ENCODE measurements at regions not wholly inside any gene's neighbourhood (a gene's known extent, or its start where the extent isn't known, plus 50 kb on each side); places are given as distances from the start of the nearest gene placed in this dataset.
A peak's percentile ranks its signal among the peaks of the same experiment; 100 is the strongest.

GRCh38 chr6:4647414-4648365 lies 128.5 kb upstream of the CDYL start:
- no peaks in the 10 kb centered on the region for H3K27me3 ChIP-seq
- H3K27ac ChIP-seq, result peak overlapping the region; percentile 20 to 63
- peak in 1 of 2 donors; percentile 22 for TF ChIP-seq CTCF (IDR thresholded peaks at IDR 0.05)
- H3K36me3 ChIP-seq, result no peaks in the 10 kb centered on the region
- peak overlapping the region in 1 of 2 donors; percentile 40 for H3K4me3 ChIP-seq
- peak; percentile 75 for DNase-seq (ENCODE audit: low spot score)
- H3K9me3 ChIP-seq, result peaks cover 0 to 9% of the 10 kb centered on the region in 2 donors
- peaks cover 0 to 5% of the 10 kb centered on the region in 2 donors for H3K4me1 ChIP-seq

- DNase-seq (ENCODE audit: low spot score), result no peak
- Histone ChIP-seq H3K4me3 (no peak overlapping the region), H3K27ac (no peak overlapping the region), H3K9me3 (no peaks in the 10 kb centered on the region), H3K36me3 (no peaks in the 10 kb centered on the region), H3K27me3 (no peaks in the 10 kb centered on the region), H3K4me1 (peaks cover 0 to 5% of the 10 kb centered on the region in 2 donors)
- no peak for TF ChIP-seq CTCF (IDR thresholded peaks at IDR 0.05)
These were observed 130.4 kb upstream of the CDYL start for GRCh38 chr6:4645713-4646360.

- H3K9me3 ChIP-seq, result no peaks in the 10 kb centered on the region
- no peak for DNase-seq (ENCODE audit: low spot score)
- H3K4me3 ChIP-seq, result no peak overlapping the region
- H3K4me1 ChIP-seq, result peaks cover 0 to 5% of the 10 kb centered on the region in 2 donors
- no peaks in the 10 kb centered on the region for H3K27me3 ChIP-seq
- H3K36me3 ChIP-seq, result no peaks in the 10 kb centered on the region
- no peak overlapping the region for H3K27ac ChIP-seq
- no peak for TF ChIP-seq CTCF (IDR thresholded peaks at IDR 0.05)
These were observed 131.2 kb upstream of the CDYL start for GRCh38 chr6:4644996-4645395.

GRCh38 chr6:4641461-4641860 lies 134.7 kb upstream of the CDYL start:
- no peaks in the 10 kb centered on the region for H3K27me3 ChIP-seq
- H3K27ac ChIP-seq, result no peak overlapping the region
- H3K36me3 ChIP-seq, result no peaks in the 10 kb centered on the region
- H3K9me3 ChIP-seq, result no peaks in the 10 kb centered on the region
- TF ChIP-seq CTCF (IDR thresholded peaks at IDR 0.05), result no peak
- DNase-seq (ENCODE audit: low spot score), result no peak
- H3K4me1 ChIP-seq, result no peaks in the 10 kb centered on the region
- no peak overlapping the region for H3K4me3 ChIP-seq

GRCh38 chr6:4640139-4640538 lies 136.1 kb upstream of the CDYL start:
- Histone ChIP-seq H3K27me3 (no peaks in the 10 kb centered on the region), H3K9me3 (no peaks in the 10 kb centered on the region), H3K4me3 (no peak overlapping the region), H3K4me1 (no peaks in the 10 kb centered on the region), H3K27ac (no peak overlapping the region), H3K36me3 (no peaks in the 10 kb centered on the region)
- no peak for DNase-seq (ENCODE audit: low spot score)
- no peak for TF ChIP-seq CTCF (IDR thresholded peaks at IDR 0.05)

Measured in right atrium auricular region (tissue), 2 donors.